HepG2 (cell line): ENCODE measurements at regions not wholly inside any gene's neighbourhood (a gene's known extent, or its start where the extent isn't known, plus 50 kb on each side); places are given as distances from the start of the nearest gene placed in this dataset.

Experiments
- ATAC-seq: fragments of 200-7000 bp; cut with Tn5 transposase; 3 replicates; pipeline ENCODE4 v1.9.1; 2020; ENCODE audit warnings: mild to moderate bottlenecking, moderate library complexity
- BruUV-seq: library from RNA; stranded (reverse); fragments of 400-500 nt; replicated peaks from 2 replicates; lab custom pipeline; 2021; lab: Mats Ljungman, UMichigan
- CTCF ChIA-PET: fragments of 300-600 bp; formaldehyde crosslinking; extraction: SDS; loops from one replicate; lab custom pipeline; 2021; ENCODE audit warnings: low total read pairs, inconsistent platforms, low intra/inter-chr PET ratio; lab: Yijun Ruan, JAX
- POLR2A ChIA-PET: fragments of 350-600 bp; sonication (Branson Sonifier 250); formaldehyde crosslinking; loops from one replicate; lab custom pipeline; 2020; ENCODE audit warnings: antibody characterized with exemption, inconsistent platforms; lab: Yijun Ruan, JAX
- DNase-seq: peaks from one replicate; pipeline ENCODE4 v3.0.0-alpha.2; 2015; ENCODE audit warnings: low spot score
- FAIRE-seq: peaks from 3 replicates; lab custom pipeline; 2011; peaks lifted over from hg19 to GRCh38; lab: Jason Lieb, UNC
- H2AFZ ChIP-seq: one replicate; pipeline ENCODE4 v1.6.1; 2011; ENCODE audit warnings: low read length, inconsistent platforms
- H3K27ac ChIP-seq: fragments of 300-600 bp; 3 replicates; pipeline ENCODE4 v1.8.0; 2011; ENCODE audit warnings: mixed run types, mild to moderate bottlenecking, mixed read lengths, low read length, inconsistent platforms; ENCODE audit not compliant: insufficient read depth; ENCODE audit errors: extremely low read length
- H3K27me3 ChIP-seq, 2 experiments: fragments of 200-600 bp in 1 of 2; 2 replicates in 1 of 2; 3 replicates in 1 of 2; pipeline versions ENCODE4 v1.6.0 to v1.8.0; 2011; ENCODE audit warnings: low read length in 2 of 2, mild to moderate bottlenecking in 2 of 2, moderate library complexity in 2 of 2, inconsistent platforms in 1 of 2; ENCODE audit not compliant: insufficient read depth in 2 of 2, control insufficient read depth in 1 of 2
- H3K36me3 ChIP-seq, 2 experiments: fragments of 200-600 bp in 1 of 2; replicated peaks in 1 of 2; 2 replicates in 1 of 2; 3 replicates in 1 of 2; pipeline versions ENCODE4 v1.5.1 to v1.8.0; 2011; ENCODE audit warnings: low read length in 2 of 2, inconsistent platforms in 1 of 2; ENCODE audit not compliant: insufficient read depth in 2 of 2, control insufficient read depth in 1 of 2
- H3K4me1 ChIP-seq: 2 replicates; pipeline ENCODE4 v1.5.1; 2012; ENCODE audit warnings: low read length, inconsistent platforms; ENCODE audit not compliant: insufficient read depth
- H3K4me2 ChIP-seq: 2 replicates; pipeline ENCODE4 v1.6.0; 2011; ENCODE audit warnings: low read depth, low read length, inconsistent platforms
- H3K4me3 ChIP-seq, 3 experiments: fragments of 200-600 bp in 1 of 3; sonication (generic), shearing (Covaris generic) in 1 of 3; replicated peaks in 1 of 3; 2 replicates each; pipeline ENCODE4 v1.5.1; 2011 to 2016; ENCODE audit warnings: low read length in 3 of 3, inconsistent platforms in 2 of 3, low read depth in 2 of 3, mild to moderate bottlenecking in 2 of 3, control low read depth in 1 of 3, mixed read lengths in 1 of 3; ENCODE audit not compliant: insufficient read depth in 1 of 3
- H3K79me2 ChIP-seq: one replicate; pipeline ENCODE4 v1.6.1; 2011; ENCODE audit warnings: low read length, inconsistent platforms; ENCODE audit not compliant: insufficient read depth
- H3K9ac ChIP-seq: 2 replicates; pipeline ENCODE4 v1.6.0; 2011; ENCODE audit warnings: mild to moderate bottlenecking, low read depth, low read length, inconsistent platforms; ENCODE audit not compliant: insufficient read depth
- H3K9me3 ChIP-seq: 2 replicates; pipeline ENCODE4 v1.5.1; 2012; ENCODE audit warnings: mild to moderate bottlenecking, low read length
- H4K20me1 ChIP-seq: 2 replicates; pipeline ENCODE4 v1.6.0; 2011; ENCODE audit warnings: inconsistent platforms, mild to moderate bottlenecking, low read length, moderate library complexity; ENCODE audit not compliant: insufficient read depth
- HOXD1 ChIP-seq: sonication (generic); formaldehyde crosslinking; IDR thresholded peaks from 2 replicates; pipeline ENCODE4 v1.5.0; 2020; ENCODE audit warnings: missing genetic modification reagents
- KAT8 ChIP-seq: IDR thresholded peaks from 2 replicates; pipeline ENCODE4 v1.6.1; 2016; ENCODE audit warnings: missing genetic modification reagents, missing compliant biosample characterization
- LCORL ChIP-seq, 2 experiments: fragments of 450-650 bp in 1 of 2; sonication (generic) in 1 of 2; formaldehyde crosslinking in 1 of 2; IDR thresholded peaks; 2 replicates each; pipeline versions ENCODE4 v1.5.0 to v1.6.1; 2017 to 2020; ENCODE audit warnings: antibody characterized with exemption in 1 of 2, missing genetic modification reagents in 1 of 2
- MIER3 ChIP-seq: IDR thresholded peaks from 2 replicates; pipeline ENCODE4 v1.6.1; 2016; ENCODE audit warnings: missing compliant biosample characterization, borderline replicate concordance
- NFKBIZ ChIP-seq: IDR thresholded peaks from 2 replicates; pipeline ENCODE4 v1.6.1; 2018; ENCODE audit warnings: missing genetic modification reagents, missing compliant biosample characterization
- SAFB2 ChIP-seq: sonication (generic); formaldehyde crosslinking; IDR thresholded peaks from 2 replicates; pipeline ENCODE4 v1.5.1; 2020; ENCODE audit warnings: missing genetic modification reagents, low read depth, mild to moderate bottlenecking, borderline replicate concordance
- SALL2 ChIP-seq: sonication (generic); formaldehyde crosslinking; IDR thresholded peaks from 2 replicates; pipeline ENCODE4 v1.8.1; 2023; ENCODE audit warnings: mild to moderate bottlenecking, missing genetic modification reagents, inconsistent platforms
- SOX6 ChIP-seq, 2 experiments: fragments of 450-650 bp in 1 of 2; sonication (generic) in 1 of 2; formaldehyde crosslinking in 1 of 2; IDR thresholded peaks; 2 replicates each; pipeline versions ENCODE4 v1.4.0 to v1.6.1; 2017 to 2020; ENCODE audit warnings: antibody characterized with exemption in 1 of 2, mild to moderate bottlenecking in 1 of 2, missing genetic modification reagents in 1 of 2
- STAT5B ChIP-seq: sonication (generic); formaldehyde crosslinking; IDR thresholded peaks from 2 replicates; pipeline ENCODE4 v1.4.0; 2020; ENCODE audit warnings: missing genetic modification reagents
- ZBTB42 ChIP-seq: sonication (generic); formaldehyde crosslinking; IDR thresholded peaks from 2 replicates; pipeline ENCODE4 v1.5.0; 2020; ENCODE audit warnings: mild to moderate bottlenecking, missing genetic modification reagents
- ZMAT3 ChIP-seq: sonication (generic); formaldehyde crosslinking; conservative IDR thresholded peaks from 2 replicates; pipeline ENCODE4 v1.7.0; 2021; ENCODE audit warnings: missing genetic modification reagents
- ZNF431 ChIP-seq: sonication (generic); formaldehyde crosslinking; IDR thresholded peaks from 2 replicates; pipeline ENCODE4 v1.9.0; 2022; ENCODE audit warnings: missing genetic modification reagents, low read depth, mild to moderate bottlenecking, borderline replicate concordance
- ZNF546 ChIP-seq: sonication (generic); formaldehyde crosslinking; conservative IDR thresholded peaks from 2 replicates; pipeline ENCODE4 v1.8.1; 2023; ENCODE audit warnings: mild to moderate bottlenecking, missing genetic modification reagents
- ZNF550 ChIP-seq: sonication (generic); formaldehyde crosslinking; IDR thresholded peaks from 2 replicates; pipeline ENCODE4 v1.4.0; 2020; ENCODE audit warnings: mild to moderate bottlenecking, missing genetic modification reagents, borderline replicate concordance
- ZNF589 ChIP-seq: sonication (generic); formaldehyde crosslinking; conservative IDR thresholded peaks from 2 replicates; pipeline ENCODE4 v1.8.0; 2022; ENCODE audit warnings: mild to moderate bottlenecking, moderate library complexity, missing genetic modification reagents
- ZNF607 ChIP-seq: sonication (generic); formaldehyde crosslinking; IDR thresholded peaks from 2 replicates; pipeline ENCODE4 v1.5.1; 2020; ENCODE audit warnings: missing genetic modification reagents, mild to moderate bottlenecking, borderline replicate concordance
- ZNF629 ChIP-seq: sonication (generic); formaldehyde crosslinking; conservative IDR thresholded peaks from 2 replicates; pipeline ENCODE4 v1.5.0; 2020; ENCODE audit warnings: missing genetic modification reagents
- ZNF724P ChIP-seq: sonication (generic); formaldehyde crosslinking; IDR thresholded peaks from 2 replicates; pipeline ENCODE4 v1.8.0; 2022; ENCODE audit warnings: missing genetic modification reagents, borderline replicate concordance
- WGBS: methylation state at CpG from one replicate; pipeline ENCODE4 v1.1.6; 2017; ENCODE audit warnings: low lambda C conversion rate; 5-methylcytosine and 5-hydroxymethylcytosine counted together
- in situ Hi-C: cut with HindIII; loops from 2 replicates; pipeline ENCODE4 v1.10.0; 2017; ENCODE audit warnings: low pct_unique_long_range_greater_than_20kb; ENCODE audit not compliant: extremely low pct_ligation_motif_present
- intact Hi-C: fragments of 100-400 bp; cut with micrococcal nuclease; formaldehyde crosslinking; loops from one replicate; pipeline ENCODE4 v1.10.0; 2022; ENCODE audit not compliant: unreplicated experiment
- TF ChIP-seq, protein P1 (sequence below): sonication (generic); formaldehyde crosslinking; conservative IDR thresholded peaks from 2 replicates; pipeline ENCODE4 v1.4.0; 2020; ENCODE audit warnings: mild to moderate bottlenecking, missing genetic modification reagents, moderate library complexity

DNA sequence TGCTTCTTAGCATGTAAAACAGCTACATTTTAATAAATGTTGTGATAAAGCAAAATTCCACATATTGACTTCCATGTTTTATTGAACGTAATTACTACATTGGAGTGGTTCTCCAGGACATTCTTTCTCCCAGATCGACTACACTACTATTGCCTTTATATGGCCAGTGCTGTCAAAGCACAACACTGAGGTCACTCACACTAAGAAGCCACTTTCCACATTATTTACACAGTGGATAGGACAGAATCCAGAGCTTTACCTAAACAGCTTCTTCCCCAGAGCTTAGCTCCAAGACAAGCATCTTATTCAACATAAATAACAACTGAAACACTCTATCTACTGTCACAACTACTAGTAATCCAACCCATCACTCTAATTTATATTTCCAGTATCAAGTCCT, 73.9 kb upstream of the WDR75 start:
- ChIA-PET POLR2A (no interaction called here), CTCF (no interaction called here)
- Histone ChIP-seq H4K20me1 (no peaks in the 10 kb centered on the region), H3K4me3 (no peak overlapping the region), H3K9me3 (no peaks in the 10 kb centered on the region), H3K4me1 (no peaks in the 10 kb centered on the region), H2AFZ (no peak overlapping the region), H3K27ac (no peak overlapping the region), H3K9ac (no peak overlapping the region), H3K79me2 (no peaks in the 10 kb centered on the region), H3K27me3 (no peaks in the 10 kb centered on the region), H3K4me2 (no peak overlapping the region)
- FAIRE-seq: no peak
- DNase-seq: no peak
- no peak for ATAC-seq
- WGBS: 13% methylated on average over 2 of the region's 2 CpGs
- BruUV-seq: no TSS peak
- in situ Hi-C loops: no loop called here
- intact Hi-C loops: no loop called here
- no peak for TF ChIP-seq NFKBIZ (CRISPR knock-in tag)
- TF ChIP-seq, protein P1, sequence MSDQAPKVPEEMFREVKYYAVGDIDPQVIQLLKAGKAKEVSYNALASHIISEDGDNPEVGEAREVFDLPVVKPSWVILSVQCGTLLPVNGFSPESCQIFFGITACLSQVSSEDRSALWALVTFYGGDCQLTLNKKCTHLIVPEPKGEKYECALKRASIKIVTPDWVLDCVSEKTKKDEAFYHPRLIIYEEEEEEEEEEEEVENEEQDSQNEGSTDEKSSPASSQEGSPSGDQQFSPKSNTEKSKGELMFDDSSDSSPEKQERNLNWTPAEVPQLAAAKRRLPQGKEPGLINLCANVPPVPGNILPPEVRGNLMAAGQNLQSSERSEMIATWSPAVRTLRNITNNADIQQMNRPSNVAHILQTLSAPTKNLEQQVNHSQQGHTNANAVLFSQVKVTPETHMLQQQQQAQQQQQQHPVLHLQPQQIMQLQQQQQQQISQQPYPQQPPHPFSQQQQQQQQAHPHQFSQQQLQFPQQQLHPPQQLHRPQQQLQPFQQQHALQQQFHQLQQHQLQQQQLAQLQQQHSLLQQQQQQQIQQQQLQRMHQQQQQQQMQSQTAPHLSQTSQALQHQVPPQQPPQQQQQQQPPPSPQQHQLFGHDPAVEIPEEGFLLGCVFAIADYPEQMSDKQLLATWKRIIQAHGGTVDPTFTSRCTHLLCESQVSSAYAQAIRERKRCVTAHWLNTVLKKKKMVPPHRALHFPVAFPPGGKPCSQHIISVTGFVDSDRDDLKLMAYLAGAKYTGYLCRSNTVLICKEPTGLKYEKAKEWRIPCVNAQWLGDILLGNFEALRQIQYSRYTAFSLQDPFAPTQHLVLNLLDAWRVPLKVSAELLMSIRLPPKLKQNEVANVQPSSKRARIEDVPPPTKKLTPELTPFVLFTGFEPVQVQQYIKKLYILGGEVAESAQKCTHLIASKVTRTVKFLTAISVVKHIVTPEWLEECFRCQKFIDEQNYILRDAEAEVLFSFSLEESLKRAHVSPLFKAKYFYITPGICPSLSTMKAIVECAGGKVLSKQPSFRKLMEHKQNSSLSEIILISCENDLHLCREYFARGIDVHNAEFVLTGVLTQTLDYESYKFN (CRISPR knock-in tag): no peak
- no peak for TF ChIP-seq ZMAT3
- no peak for TF ChIP-seq KAT8 (CRISPR knock-in tag)
- TF ChIP-seq STAT5B (CRISPR knock-in tag): no peak
- no peak for TF ChIP-seq ZNF629 (CRISPR knock-in tag)
- TF ChIP-seq SALL2 (CRISPR knock-in tag): no peak
- TF ChIP-seq ZNF607 (CRISPR knock-in tag): no peak
- TF ChIP-seq MIER3: no peak
- no peak for TF ChIP-seq LCORL (IDR thresholded peaks at IDR 0.05)
- no peak for TF ChIP-seq LCORL (CRISPR knock-in tag; IDR thresholded peaks at IDR 0.05)
- no peak for TF ChIP-seq ZNF724P (CRISPR knock-in tag)
- no peak for TF ChIP-seq SOX6 (IDR thresholded peaks at IDR 0.05)
- TF ChIP-seq SOX6 (CRISPR knock-in tag; IDR thresholded peaks at IDR 0.05): no peak
- no peak for TF ChIP-seq ZBTB42 (CRISPR knock-in tag)
- TF ChIP-seq ZNF589 (CRISPR knock-in tag): no peak
- TF ChIP-seq ZNF431: no peak
- no peak for TF ChIP-seq ZNF550 (CRISPR knock-in tag)
- no peak for TF ChIP-seq ZNF546 (CRISPR knock-in tag)
- TF ChIP-seq HOXD1: no peak
- TF ChIP-seq SAFB2 (CRISPR knock-in tag): no peak
- TF ChIP-seq, all 625 proteins: peak for 0
- H3K36me3 ChIP-seq: no peaks in the 10 kb centered on the region
